ENCODE measurements at regions not wholly inside any gene's neighbourhood (a gene's known extent, or its start where the extent isn't known, plus 50 kb on each side); places are given as distances from the start of the nearest gene placed in this dataset.

- TF ChIP-seq SPI1 (IDR thresholded peaks at IDR 0.05; ENCODE audit: borderline replicate concordance, low read depth) (no peak), GABPA (IDR thresholded peaks at IDR 0.05; ENCODE audit: low read depth) (no peak), REST (IDR thresholded peaks at IDR 0.05; ENCODE audit: insufficient replicate concordance, low read depth) (no peak), CTCF (IDR thresholded peaks at IDR 0.05; ENCODE audit: insufficient read depth, low read length) (no peak), POLR2AphosphoS5 (IDR thresholded peaks at IDR 0.05; ENCODE audit: low read depth) (no peak)
Observed at GRCh38 chr2:41886757-41887156, 161.1 kb upstream of the PKDCC start.

GRCh38 chr2:41890341-41890740 is 157.5 kb upstream of the PKDCC start:
- peaks cover 3% of the 10 kb centered on the region for H3K27me3 ChIP-seq (ENCODE audit: insufficient read depth, poor library complexity, severe bottlenecking)
- H3K4me3 ChIP-seq (replicated peaks; ENCODE audit: insufficient read depth, low read length), result no peak overlapping the region
- no peak for DNase-seq (ENCODE audit: low read depth in 1 of 2, low spot score in 1 of 2)
- TF ChIP-seq SPI1 (IDR thresholded peaks at IDR 0.05; ENCODE audit: borderline replicate concordance, low read depth) (no peak), CTCF (IDR thresholded peaks at IDR 0.05; ENCODE audit: insufficient read depth, low read length) (no peak), GABPA (IDR thresholded peaks at IDR 0.05; ENCODE audit: low read depth) (no peak), POLR2AphosphoS5 (IDR thresholded peaks at IDR 0.05; ENCODE audit: low read depth) (no peak), REST (IDR thresholded peaks at IDR 0.05; ENCODE audit: insufficient replicate concordance, low read depth) (no peak)
- H3K27ac ChIP-seq (replicated peaks), result no peak overlapping the region

More at GRCh38 chr2:41886757-41887156, 161.1 kb upstream of the PKDCC start:
- peaks cover 2% of the 10 kb centered on the region for H3K27me3 ChIP-seq (ENCODE audit: insufficient read depth, poor library complexity, severe bottlenecking)
- H3K27ac ChIP-seq (replicated peaks), result no peak overlapping the region
- DNase-seq (ENCODE audit: low read depth in 1 of 2, low spot score in 1 of 2), result no peak
- H3K4me3 ChIP-seq (replicated peaks; ENCODE audit: insufficient read depth, low read length), result no peak overlapping the region

- H3K27ac ChIP-seq (replicated peaks), result no peak overlapping the region
- H3K4me3 ChIP-seq (replicated peaks; ENCODE audit: insufficient read depth, low read length), result no peak overlapping the region
- no peak for DNase-seq (ENCODE audit: low read depth in 1 of 2, low spot score in 1 of 2)
- peaks cover 3% of the 10 kb centered on the region for H3K27me3 ChIP-seq (ENCODE audit: insufficient read depth, poor library complexity, severe bottlenecking)
- TF ChIP-seq REST (IDR thresholded peaks at IDR 0.05; ENCODE audit: insufficient replicate concordance, low read depth) (no peak), SPI1 (IDR thresholded peaks at IDR 0.05; ENCODE audit: borderline replicate concordance, low read depth) (no peak), GABPA (IDR thresholded peaks at IDR 0.05; ENCODE audit: low read depth) (no peak), POLR2AphosphoS5 (IDR thresholded peaks at IDR 0.05; ENCODE audit: low read depth) (no peak), CTCF (IDR thresholded peaks at IDR 0.05; ENCODE audit: insufficient read depth, low read length) (no peak)
Observed at GRCh38 chr2:41892476-41892875, 155.3 kb upstream of the PKDCC start.

All from HL-60 (cell line).